ENCODE measurements at regions not wholly inside any gene's neighbourhood (a gene's known extent, or its start where the extent isn't known, plus 50 kb on each side); places are given as distances from the start of the nearest gene placed in this dataset.

- intact Hi-C loops (cut with DNase I) = no loop called here
- Histone ChIP-seq H3K27me3 (ENCODE audit: control insufficient read depth in 1 of 2, insufficient read depth in 2 of 2, low read length in 1 of 2) (no peaks in the 10 kb centered on the region), H3K4me3 (ENCODE audit: low read length in 2 of 2) (no peak overlapping the region), H3K36me3 (ENCODE audit: control insufficient read depth in 1 of 2, insufficient read depth in 2 of 2, low read length in 1 of 2) (no peaks in the 10 kb centered on the region), H3K4me1 (ENCODE audit: control insufficient read depth in 1 of 2, insufficient read depth in 2 of 2, low read length in 2 of 2) (no peaks in the 10 kb centered on the region), H3K9me3 (ENCODE audit: control insufficient read depth, low read length) (no peaks in the 10 kb centered on the region), H3K27ac (ENCODE audit: low read depth in 1 of 2, low read length in 2 of 2) (no peak overlapping the region)
- DNase-seq (no peak), ATAC-seq (ENCODE audit: low FRiP score) (no peak)
- WGBS, 2 donors = 82 to 89% methylated on average over 8 of the region's 8 CpGs
Observed at GRCh38 chr2:138193416-138194213, 229.3 kb downstream of the HNMT start.

GRCh38 chr2:138201286-138201685 lies 237.0 kb downstream of the HNMT start:
- Histone ChIP-seq H3K36me3 (ENCODE audit: control insufficient read depth in 1 of 2, insufficient read depth in 2 of 2, low read length in 1 of 2) (no peaks in the 10 kb centered on the region), H3K4me1 (ENCODE audit: control insufficient read depth in 1 of 2, insufficient read depth in 2 of 2, low read length in 2 of 2) (no peaks in the 10 kb centered on the region), H3K27ac (ENCODE audit: low read depth in 1 of 2, low read length in 2 of 2) (no peak overlapping the region), H3K4me3 (ENCODE audit: low read length in 2 of 2) (no peak overlapping the region), H3K9me3 (ENCODE audit: control insufficient read depth, low read length) (no peaks in the 10 kb centered on the region), H3K27me3 (ENCODE audit: control insufficient read depth in 1 of 2, insufficient read depth in 2 of 2, low read length in 1 of 2) (no peaks in the 10 kb centered on the region)
- 88 to 92% methylated on average over 2 of the region's 2 CpGs for WGBS, 2 donors
- intact Hi-C loops (cut with DNase I) = no loop called here
- ATAC-seq (ENCODE audit: low FRiP score) = no peak
- DNase-seq = no peak

GRCh38 chr2:138202762-138203161 lies 238.5 kb downstream of the HNMT start:
- no peak overlapping the region for H3K27ac ChIP-seq (ENCODE audit: low read depth in 1 of 2, low read length in 2 of 2)
- no peak overlapping the region for H3K4me3 ChIP-seq (ENCODE audit: low read length in 2 of 2)
- H3K27me3 ChIP-seq (ENCODE audit: control insufficient read depth in 1 of 2, insufficient read depth in 2 of 2, low read length in 1 of 2) = no peaks in the 10 kb centered on the region
- WGBS, 2 donors = 79 to 89% methylated on average over 1 of the region's 1 CpG
- H3K4me1 ChIP-seq (ENCODE audit: control insufficient read depth in 1 of 2, insufficient read depth in 2 of 2, low read length in 2 of 2) = no peaks in the 10 kb centered on the region
- H3K36me3 ChIP-seq (ENCODE audit: control insufficient read depth in 1 of 2, insufficient read depth in 2 of 2, low read length in 1 of 2) = no peaks in the 10 kb centered on the region
- DNase-seq = no peak
- intact Hi-C loops (cut with DNase I) = no loop called here
- no peaks in the 10 kb centered on the region for H3K9me3 ChIP-seq (ENCODE audit: control insufficient read depth, low read length)
- no peak for ATAC-seq (ENCODE audit: low FRiP score)

GRCh38 chr2:138205281-138205680 lies 241.0 kb downstream of the HNMT start:
- ATAC-seq (ENCODE audit: low FRiP score) = no peak
- Histone ChIP-seq H3K4me1 (ENCODE audit: control insufficient read depth in 1 of 2, insufficient read depth in 2 of 2, low read length in 2 of 2) (no peaks in the 10 kb centered on the region), H3K27ac (ENCODE audit: low read depth in 1 of 2, low read length in 2 of 2) (no peak overlapping the region), H3K36me3 (ENCODE audit: control insufficient read depth in 1 of 2, insufficient read depth in 2 of 2, low read length in 1 of 2) (no peaks in the 10 kb centered on the region), H3K4me3 (ENCODE audit: low read length in 2 of 2) (no peak overlapping the region), H3K27me3 (ENCODE audit: control insufficient read depth in 1 of 2, insufficient read depth in 2 of 2, low read length in 1 of 2) (no peaks in the 10 kb centered on the region), H3K9me3 (ENCODE audit: control insufficient read depth, low read length) (no peaks in the 10 kb centered on the region)
- WGBS, 2 donors = 95 to 100% methylated on average over 1 of the region's 1 CpG
- DNase-seq = no peak
- intact Hi-C loops (cut with DNase I) = no loop called here

GRCh38 chr2:138207074-138207930 lies 243.0 kb downstream of the HNMT start:
- H3K27ac ChIP-seq (ENCODE audit: low read depth in 1 of 2, low read length in 2 of 2) = no peak overlapping the region
- H3K4me1 ChIP-seq (ENCODE audit: control insufficient read depth in 1 of 2, insufficient read depth in 2 of 2, low read length in 2 of 2) = no peaks in the 10 kb centered on the region
- ATAC-seq (ENCODE audit: low FRiP score) (no peak), DNase-seq (no peak)
- WGBS, 2 donors = 99 to 100% methylated on average over 3 of the region's 3 CpGs
- H3K4me3 ChIP-seq (ENCODE audit: low read length in 2 of 2) = no peak overlapping the region
- no peaks in the 10 kb centered on the region for H3K9me3 ChIP-seq (ENCODE audit: control insufficient read depth, low read length)
- H3K27me3 ChIP-seq (ENCODE audit: control insufficient read depth in 1 of 2, insufficient read depth in 2 of 2, low read length in 1 of 2) = no peaks in the 10 kb centered on the region
- intact Hi-C loops (cut with DNase I) = no loop called here
- no peaks in the 10 kb centered on the region for H3K36me3 ChIP-seq (ENCODE audit: control insufficient read depth in 1 of 2, insufficient read depth in 2 of 2, low read length in 1 of 2)

- no peak for ATAC-seq (ENCODE audit: low FRiP score)
- DNase-seq = no peak
- intact Hi-C loops (cut with DNase I) = no loop called here
- Histone ChIP-seq H3K36me3 (ENCODE audit: control insufficient read depth in 1 of 2, insufficient read depth in 2 of 2, low read length in 1 of 2) (no peaks in the 10 kb centered on the region), H3K4me1 (ENCODE audit: control insufficient read depth in 1 of 2, insufficient read depth in 2 of 2, low read length in 2 of 2) (no peaks in the 10 kb centered on the region), H3K27ac (ENCODE audit: low read depth in 1 of 2, low read length in 2 of 2) (no peak overlapping the region), H3K27me3 (ENCODE audit: control insufficient read depth in 1 of 2, insufficient read depth in 2 of 2, low read length in 1 of 2) (no peaks in the 10 kb centered on the region), H3K4me3 (ENCODE audit: low read length in 2 of 2) (no peak overlapping the region), H3K9me3 (ENCODE audit: control insufficient read depth, low read length) (no peaks in the 10 kb centered on the region)
- 81 to 83% methylated on average over 3 of the region's 3 CpGs for WGBS, 2 donors
Observed at GRCh38 chr2:138209009-138209408, 244.7 kb downstream of the HNMT start.

GRCh38 chr2:138210487-138210886 lies 246.2 kb downstream of the HNMT start:
- ATAC-seq (ENCODE audit: low FRiP score) = no peak
- intact Hi-C loops (cut with DNase I) = no loop called here

GRCh38 chr2:138212434-138212833 lies 248.2 kb downstream of the HNMT start:
- ATAC-seq (ENCODE audit: low FRiP score) = no peak
- WGBS, 2 donors = 92 to 93% methylated on average over 2 of the region's 2 CpGs
- H3K4me3 ChIP-seq (ENCODE audit: low read length in 2 of 2) = no peak overlapping the region
- H3K36me3 ChIP-seq (ENCODE audit: control insufficient read depth in 1 of 2, insufficient read depth in 2 of 2, low read length in 1 of 2) = no peaks in the 10 kb centered on the region
- no peaks in the 10 kb centered on the region for H3K27me3 ChIP-seq (ENCODE audit: control insufficient read depth in 1 of 2, insufficient read depth in 2 of 2, low read length in 1 of 2)
- no peaks in the 10 kb centered on the region for H3K4me1 ChIP-seq (ENCODE audit: control insufficient read depth in 1 of 2, insufficient read depth in 2 of 2, low read length in 2 of 2)
- no peak for DNase-seq
- no peaks in the 10 kb centered on the region for H3K9me3 ChIP-seq (ENCODE audit: control insufficient read depth, low read length)
- no peak overlapping the region for H3K27ac ChIP-seq (ENCODE audit: low read depth in 1 of 2, low read length in 2 of 2)
- intact Hi-C loops (cut with DNase I) = no loop called here

More at GRCh38 chr2:138210487-138210886, 246.2 kb downstream of the HNMT start:
- Histone ChIP-seq H3K27ac (ENCODE audit: low read depth in 1 of 2, low read length in 2 of 2) (no peak overlapping the region), H3K9me3 (ENCODE audit: control insufficient read depth, low read length) (no peaks in the 10 kb centered on the region), H3K4me3 (ENCODE audit: low read length in 2 of 2) (no peak overlapping the region), H3K27me3 (ENCODE audit: control insufficient read depth in 1 of 2, insufficient read depth in 2 of 2, low read length in 1 of 2) (no peaks in the 10 kb centered on the region), H3K4me1 (ENCODE audit: control insufficient read depth in 1 of 2, insufficient read depth in 2 of 2, low read length in 2 of 2) (no peaks in the 10 kb centered on the region), H3K36me3 (ENCODE audit: control insufficient read depth in 1 of 2, insufficient read depth in 2 of 2, low read length in 1 of 2) (no peaks in the 10 kb centered on the region)
- 88 to 91% methylated on average over 2 of the region's 2 CpGs for WGBS, 2 donors
- DNase-seq = no peak

- H3K36me3 ChIP-seq (ENCODE audit: control insufficient read depth in 1 of 2, insufficient read depth in 2 of 2, low read length in 1 of 2) = no peaks in the 10 kb centered on the region
- no peaks in the 10 kb centered on the region for H3K9me3 ChIP-seq (ENCODE audit: control insufficient read depth, low read length)
- ATAC-seq (ENCODE audit: low FRiP score) (no peak), DNase-seq (no peak)
- WGBS, 2 donors = 62 to 69% methylated on average over 2 of the region's 2 CpGs
- H3K4me1 ChIP-seq (ENCODE audit: control insufficient read depth in 1 of 2, insufficient read depth in 2 of 2, low read length in 2 of 2) = no peaks in the 10 kb centered on the region
- no peaks in the 10 kb centered on the region for H3K27me3 ChIP-seq (ENCODE audit: control insufficient read depth in 1 of 2, insufficient read depth in 2 of 2, low read length in 1 of 2)
- no peak overlapping the region for H3K27ac ChIP-seq (ENCODE audit: low read depth in 1 of 2, low read length in 2 of 2)
- H3K4me3 ChIP-seq (ENCODE audit: low read length in 2 of 2) = no peak overlapping the region
- intact Hi-C loops (cut with DNase I) = no loop called here
Observed at GRCh38 chr2:138213084-138213483, 248.8 kb downstream of the HNMT start.
